Retina (tissue), 1 donor: ENCODE measurements at regions not wholly inside any gene's neighbourhood (a gene's known extent, or its start where the extent isn't known, plus 50 kb on each side); places are given as distances from the start of the nearest gene placed in this dataset.

Source experiments
- DNase-seq: peaks from one replicate; pipeline ENCODE4 v3.0.0-alpha.2; 2016

DNA sequence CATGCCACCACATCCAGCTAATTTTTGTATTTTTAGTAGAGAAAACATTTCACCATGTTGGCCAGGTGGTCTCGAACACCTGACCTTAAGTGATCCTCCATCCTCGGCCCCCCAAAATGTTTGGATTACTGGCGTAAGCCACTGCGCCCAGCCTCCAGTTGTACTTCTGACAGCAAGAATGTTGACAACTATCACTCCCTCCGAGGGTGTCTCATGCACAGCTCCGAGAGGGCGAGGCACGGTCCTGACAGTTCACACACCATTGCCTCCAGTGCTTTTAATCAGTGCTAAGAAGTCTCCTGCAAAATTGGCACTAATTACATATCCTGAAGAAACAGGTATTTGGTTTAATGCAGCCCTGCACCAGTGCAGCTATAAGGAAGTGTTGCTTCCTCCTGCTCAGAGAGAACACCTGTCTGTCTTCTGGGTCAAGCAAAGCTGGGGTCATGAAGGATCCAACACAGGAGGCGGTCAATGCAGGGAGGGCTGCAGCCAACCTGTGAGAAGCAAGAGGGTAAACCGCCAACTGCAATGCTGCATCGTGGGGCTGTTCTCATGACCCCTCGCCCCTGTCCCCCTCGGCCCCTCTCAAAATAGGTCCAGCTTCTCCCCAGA, 184.0 kb downstream of the MED10 start:
- DNase-seq = no peak

DNA sequence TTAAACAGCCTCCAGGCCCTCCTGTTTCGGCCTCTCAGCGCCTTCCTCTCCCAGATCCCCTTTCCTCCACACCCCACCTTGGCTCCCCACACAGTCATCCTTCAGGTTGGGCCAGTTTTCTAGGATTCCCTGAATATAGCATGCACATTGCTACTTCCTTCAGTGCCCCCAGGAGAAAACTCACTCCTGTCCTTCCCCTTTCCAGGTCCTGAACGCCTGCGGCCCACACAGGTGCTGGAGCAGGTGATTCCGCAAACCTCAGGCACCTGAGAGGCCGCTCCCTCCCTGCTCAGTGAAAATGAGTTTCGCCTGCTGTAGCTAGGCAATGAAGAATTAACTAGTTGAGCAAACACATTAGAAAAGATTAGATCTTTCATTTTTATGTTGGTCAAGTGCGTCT, 185.0 kb downstream of the MED10 start:
- no peak for DNase-seq

DNA sequence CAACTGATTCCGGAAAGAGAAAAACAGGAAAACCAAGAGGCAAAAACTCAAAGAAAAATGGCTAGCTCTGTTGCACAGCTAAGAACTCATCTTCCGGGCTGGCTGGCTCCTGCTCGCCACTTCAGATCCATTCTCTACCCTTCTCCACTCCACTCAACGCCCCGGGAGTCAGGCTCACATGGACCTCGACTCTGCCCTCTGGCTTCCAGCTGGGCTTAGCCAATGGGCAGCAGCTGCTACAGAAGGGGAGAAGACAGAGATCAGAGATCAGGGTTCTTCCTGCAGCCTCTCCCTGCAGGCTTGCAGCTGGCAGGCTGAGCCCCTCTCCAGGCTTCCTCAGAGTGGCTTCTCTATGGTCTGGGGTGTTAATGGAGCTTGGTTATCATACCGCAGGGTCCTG, 187.5 kb downstream of the MED10 start:
- DNase-seq = no peak

DNA sequence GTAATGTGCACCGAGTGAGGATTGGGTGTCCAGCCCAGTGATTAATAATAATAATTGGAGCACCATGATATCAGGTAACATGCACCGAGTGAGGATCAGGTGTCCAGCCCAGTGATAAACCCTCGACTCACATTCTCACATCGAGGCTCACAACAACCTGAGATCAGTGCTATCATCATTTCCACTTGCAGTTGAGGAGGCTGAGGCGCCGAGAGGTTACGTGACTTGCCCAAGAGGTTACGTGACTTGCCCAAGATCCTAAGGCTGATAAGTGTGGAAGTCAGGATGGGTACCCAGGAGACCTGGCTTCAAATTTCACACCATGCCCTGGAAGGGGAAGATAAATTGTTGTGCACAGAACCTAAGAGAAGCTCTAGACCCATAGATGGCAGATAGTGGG, 189.4 kb downstream of the MED10 start:
- no peak for DNase-seq

DNA sequence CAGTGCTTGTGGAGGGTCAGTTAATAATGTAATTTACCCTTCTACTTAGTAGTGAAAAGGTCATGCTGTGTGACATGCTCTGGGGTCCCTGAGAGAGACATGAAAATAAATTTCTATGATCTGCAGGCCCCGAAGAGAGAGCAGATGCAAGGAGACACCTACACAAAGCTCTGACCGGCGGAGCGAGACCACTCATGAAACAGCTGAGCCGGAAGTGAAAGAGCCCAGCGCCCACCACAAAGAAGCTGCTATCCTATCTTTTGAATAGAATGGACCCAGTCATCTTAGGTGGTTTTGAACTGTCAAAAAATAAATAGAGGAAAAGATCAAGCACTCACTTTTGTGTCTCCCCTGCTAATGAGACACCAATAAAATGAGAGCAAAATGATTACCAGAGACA, 190.0 kb downstream of the MED10 start:
- DNase-seq = no peak

DNA sequence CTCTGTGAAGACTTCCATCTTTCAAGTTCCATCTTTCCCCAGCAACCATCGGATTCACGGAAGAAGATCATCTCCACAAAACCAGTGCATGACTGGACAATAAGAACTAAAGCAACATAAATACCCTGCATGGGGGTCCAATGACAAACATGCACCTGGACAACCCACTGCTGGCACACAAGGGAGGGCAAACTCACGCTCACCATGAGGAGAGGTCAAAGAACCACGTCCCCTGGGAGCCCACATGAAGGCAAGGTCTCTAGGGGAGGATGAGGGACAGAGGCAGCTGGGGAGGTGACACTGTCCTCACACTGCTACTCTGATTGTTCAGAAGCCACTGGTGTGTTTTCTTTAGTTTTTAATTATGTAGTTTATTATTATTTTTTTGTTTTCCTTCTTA, 190.8 kb downstream of the MED10 start:
- DNase-seq = no peak

DNA sequence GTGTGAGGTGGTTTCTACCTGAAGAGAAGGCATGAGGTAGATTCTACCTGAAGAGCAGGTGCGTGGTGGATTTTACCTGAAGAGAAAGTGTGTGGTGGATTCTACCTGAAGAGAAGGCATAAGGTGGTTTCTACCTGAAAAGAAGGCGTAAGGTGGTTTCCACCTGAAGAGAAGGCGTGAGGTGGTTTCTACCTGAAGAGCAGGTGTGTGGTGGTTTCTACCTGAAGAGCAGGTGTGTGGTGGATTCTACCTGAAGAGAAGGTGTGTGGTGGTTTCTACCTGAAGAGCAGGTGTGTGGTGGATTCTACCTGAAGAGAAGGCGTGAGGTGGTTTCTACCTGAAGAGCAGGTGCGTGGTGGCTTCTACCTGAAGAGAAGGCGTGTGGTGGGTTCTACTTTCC, 192.8 kb downstream of the MED10 start:
- DNase-seq = no peak

DNA sequence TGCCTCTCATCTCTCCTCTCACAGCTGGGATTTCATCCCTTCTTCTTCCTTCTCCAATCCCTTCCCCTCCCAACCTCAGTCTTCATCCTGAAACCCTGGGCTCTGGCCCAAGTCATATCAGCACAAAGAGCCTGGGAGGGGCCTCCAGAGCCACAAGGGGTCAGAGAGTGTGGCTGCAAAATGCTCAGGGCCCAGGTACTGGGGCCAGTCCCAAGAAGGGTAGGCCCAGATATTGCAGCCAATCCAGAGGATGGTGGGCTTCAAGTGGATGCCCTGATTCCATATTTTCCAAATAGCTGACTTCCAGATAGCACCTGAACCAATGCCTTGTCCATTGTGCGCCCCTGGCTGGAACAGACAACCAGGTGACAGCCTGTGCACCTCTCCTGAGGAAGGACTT, 193.9 kb downstream of the MED10 start:
- no peak for DNase-seq

DNA sequence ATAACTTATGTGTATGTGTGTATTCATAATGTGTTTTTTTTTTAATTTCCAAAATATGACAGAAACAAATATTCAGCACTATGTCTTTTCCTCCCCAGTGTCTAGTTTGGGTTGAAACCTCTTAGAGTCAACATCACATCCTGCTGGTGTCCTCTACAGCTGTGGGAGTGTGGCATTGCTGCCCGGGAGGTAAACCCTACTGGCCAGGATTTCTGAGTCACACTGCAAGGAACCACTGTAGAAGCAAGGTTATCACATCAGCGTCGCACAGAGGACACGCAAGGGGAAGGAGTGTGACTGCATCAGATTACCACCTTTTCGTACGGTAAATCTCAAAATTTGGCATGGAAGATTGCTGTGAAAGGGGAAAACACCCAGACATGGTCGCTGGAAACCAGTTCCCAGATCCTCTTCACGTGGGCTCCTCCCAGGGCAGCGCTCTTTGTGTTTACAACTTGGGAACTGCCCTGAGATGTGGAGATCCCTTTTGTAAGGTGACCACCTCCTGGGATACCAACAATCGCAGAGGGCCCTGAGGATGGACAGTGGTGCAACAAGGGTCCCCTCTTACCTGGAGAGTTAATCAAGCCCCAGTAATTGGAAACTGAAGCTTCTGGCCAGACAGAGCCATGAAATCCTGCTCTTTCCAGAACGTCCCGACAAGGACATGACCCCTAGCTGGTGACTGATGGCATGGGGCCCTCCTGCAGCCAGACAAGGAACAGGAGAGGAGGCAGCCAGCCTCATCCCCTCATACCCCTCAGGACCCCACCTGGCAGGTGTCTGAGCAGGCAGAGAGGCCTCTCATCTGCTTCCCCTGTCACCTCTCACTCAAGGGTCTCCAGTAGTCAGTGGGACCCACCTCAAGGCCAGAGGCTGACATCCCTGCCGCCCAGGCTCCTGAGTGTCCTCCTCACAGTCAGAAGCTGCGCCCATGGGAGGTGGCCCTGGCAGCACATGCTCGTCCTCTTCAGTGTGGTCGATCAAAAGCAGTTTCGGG, 194.7 kb downstream of the MED10 start:
- no peak for DNase-seq

DNA sequence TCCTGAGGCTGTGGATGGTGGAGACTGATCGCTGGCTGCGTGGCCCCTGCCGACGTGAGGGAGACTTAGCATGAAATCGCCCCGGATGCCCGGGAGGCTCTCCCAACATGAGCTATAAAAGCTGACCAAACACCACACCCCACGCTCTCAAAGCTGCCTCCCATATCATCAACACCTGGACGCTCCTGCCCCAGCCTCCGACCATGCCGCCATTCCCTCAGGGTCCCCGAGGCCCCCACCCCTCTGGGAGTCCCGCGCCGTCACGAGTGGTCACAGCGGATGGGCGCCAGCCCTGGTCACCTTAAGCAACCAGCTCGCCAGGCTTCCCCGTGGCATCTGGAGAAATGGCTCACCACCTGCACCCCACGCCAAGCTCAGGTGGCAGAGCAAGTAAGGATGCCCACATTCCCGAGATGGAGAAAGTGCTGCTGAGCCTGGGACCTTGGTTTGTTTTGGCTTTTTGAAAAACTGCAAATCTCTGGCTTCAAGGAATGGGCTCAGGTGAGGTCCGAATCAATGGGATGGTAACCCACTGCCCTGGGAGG, 196.0 kb downstream of the MED10 start:
- no peak for DNase-seq

DNA sequence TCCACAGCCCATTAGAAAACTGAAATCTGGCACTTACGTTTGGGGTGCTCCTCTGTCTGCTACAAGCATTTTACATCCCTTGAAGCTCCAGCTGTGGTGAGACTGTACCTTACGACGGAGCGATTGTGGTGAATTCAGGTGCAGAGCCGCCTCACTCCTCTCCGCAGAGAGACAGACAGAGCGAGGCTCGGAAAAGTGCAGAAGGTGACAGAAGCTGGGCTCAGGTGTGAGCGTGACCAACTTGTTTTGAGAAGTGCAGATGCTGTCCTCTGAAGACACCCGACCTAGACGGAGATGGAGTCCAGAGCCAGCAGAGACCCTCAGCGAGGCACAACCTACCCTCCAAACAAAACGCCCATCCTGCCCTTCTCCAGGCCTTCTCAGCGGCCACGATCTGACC, 196.5 kb downstream of the MED10 start:
- no peak for DNase-seq

DNA sequence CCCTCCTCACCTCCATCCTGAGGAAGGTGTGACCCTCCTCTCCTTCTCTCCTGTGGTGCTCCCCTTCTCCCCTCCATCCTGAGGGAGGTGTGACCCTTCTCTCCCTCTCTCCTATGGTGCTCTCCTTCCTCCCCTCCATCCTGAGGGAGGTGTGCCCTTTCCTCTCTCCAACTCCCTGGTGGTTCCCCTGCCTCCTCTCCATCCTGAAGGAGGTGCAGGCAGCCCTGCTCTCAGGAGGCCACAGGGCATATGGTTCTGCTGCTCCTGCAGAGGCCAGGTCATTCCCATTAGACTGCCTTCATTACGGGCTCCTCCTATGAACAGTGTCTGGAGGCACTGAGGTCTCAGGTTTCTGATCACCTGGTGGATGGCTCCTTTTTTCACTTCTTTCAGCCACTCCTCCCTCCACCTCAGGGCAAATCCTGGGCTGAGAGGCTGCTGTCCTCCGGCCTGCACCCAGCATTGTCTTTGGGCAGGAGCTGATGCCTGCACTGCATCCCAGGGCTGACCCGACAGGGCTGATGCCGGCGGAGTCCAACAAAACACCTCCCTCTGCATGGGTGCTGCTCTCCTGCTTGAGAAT, 197.1 kb downstream of the MED10 start:
- no peak for DNase-seq

DNA sequence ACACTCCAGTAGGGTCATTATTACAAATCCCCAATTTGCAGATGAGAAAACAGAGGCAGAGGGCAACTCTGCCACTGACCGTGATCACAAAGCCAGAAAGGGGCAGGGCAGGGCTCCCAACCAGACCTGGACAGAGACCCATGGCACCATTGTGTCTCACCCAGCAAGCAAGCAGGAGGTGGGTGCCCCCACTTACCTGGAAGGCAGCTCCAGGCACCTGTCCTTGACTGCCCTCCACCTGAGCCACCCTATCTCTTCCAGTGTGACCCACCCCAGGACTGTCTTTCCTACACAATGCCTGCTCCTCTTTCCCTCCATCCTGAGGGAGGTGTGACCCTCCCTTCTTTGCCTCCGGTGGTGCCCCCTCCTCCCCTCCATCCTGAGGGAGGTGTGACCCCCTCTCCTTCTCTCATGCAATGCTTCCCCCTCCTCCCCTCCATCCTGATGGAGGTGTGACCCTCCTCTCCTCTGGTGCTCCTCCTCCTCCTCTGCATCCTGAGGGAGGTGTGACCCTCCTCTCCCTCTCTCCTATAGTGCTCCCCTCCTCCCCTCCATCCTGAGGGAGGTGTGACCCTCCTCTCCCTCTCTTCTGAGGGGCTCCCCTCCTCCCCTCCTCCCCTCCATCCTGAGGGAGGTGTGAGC, 198.0 kb downstream of the MED10 start:
- DNase-seq = no peak

DNA sequence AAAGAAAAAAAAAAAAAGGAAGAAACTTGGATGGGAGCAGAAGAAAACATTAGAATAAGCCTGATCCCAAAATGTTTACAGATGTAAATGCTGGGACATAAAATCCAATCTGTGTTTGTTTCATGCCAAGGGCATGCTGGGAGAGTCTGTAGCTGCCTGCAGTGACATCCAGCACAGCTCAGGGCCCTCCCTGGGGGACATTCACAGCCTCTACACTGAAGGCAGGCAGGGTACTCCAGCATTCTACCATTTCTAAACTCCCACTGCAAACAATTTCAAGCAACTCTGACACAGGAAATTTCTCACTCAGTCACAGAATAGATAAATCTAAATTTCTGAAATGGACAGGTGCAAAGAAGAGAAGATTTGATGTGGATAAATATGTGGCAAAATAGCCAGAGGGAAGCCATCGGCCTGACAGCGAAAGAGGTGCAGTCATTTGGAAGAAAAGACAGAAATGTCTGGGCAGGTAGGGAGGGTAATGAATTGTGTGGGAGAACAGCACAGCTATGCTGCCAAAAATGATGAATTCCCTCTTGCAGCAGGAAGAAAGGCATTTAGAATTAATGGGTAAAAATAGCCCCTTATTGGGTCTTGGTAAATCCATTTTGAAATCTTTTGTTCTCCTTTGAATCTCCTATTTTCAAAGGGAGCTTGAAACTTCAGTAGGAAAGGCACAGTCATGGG, 199.4 kb downstream of the MED10 start:
- DNase-seq = no peak

DNA sequence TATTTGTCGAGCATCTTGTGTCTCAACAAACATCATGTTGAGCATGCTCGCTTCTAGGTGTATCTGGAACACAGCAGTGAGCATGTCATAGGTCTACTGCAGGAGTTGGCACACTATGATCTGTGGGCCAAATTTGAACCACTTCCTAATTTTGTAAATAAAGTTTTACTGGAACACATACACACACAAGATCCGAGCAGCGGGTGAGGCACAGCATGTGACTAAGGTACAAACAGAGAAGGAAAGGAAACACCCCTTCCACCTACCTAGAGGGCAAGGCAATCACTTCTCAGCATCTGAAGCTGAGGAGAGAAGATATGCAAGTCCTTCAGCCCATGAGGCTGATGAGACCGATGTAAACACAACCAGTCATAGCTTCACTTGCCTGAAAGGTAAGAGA, 200.4 kb downstream of the MED10 start:
- DNase-seq = no peak

DNA sequence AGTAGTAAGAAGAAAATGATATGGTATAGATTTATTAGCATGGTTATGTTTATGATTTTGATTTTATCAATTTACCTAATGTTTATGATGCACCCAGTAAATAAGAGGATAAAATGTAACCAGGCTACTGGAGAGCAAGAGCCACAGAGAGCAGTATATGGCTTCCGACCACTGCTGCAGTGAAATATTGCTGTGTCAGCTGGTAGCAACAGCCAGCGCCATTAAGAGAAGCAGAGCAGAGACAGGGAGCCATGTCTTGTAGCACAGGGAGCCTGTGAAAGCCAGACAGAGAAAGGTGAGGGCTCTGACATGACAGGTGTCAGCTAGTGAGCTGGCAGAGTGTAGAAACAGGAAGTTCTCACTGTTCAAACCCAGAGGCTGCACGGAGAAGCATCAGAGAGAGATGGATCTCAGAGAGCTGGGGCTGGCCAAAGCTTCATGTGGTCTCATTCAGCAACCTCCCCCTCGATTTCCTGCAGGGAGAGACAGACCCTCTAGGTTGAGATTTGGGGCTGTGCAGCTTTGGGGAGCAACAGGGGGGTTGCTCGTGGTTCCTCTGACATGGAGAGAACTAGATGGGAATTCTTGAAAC, 202.1 kb downstream of the MED10 start:
- DNase-seq = no peak

DNA sequence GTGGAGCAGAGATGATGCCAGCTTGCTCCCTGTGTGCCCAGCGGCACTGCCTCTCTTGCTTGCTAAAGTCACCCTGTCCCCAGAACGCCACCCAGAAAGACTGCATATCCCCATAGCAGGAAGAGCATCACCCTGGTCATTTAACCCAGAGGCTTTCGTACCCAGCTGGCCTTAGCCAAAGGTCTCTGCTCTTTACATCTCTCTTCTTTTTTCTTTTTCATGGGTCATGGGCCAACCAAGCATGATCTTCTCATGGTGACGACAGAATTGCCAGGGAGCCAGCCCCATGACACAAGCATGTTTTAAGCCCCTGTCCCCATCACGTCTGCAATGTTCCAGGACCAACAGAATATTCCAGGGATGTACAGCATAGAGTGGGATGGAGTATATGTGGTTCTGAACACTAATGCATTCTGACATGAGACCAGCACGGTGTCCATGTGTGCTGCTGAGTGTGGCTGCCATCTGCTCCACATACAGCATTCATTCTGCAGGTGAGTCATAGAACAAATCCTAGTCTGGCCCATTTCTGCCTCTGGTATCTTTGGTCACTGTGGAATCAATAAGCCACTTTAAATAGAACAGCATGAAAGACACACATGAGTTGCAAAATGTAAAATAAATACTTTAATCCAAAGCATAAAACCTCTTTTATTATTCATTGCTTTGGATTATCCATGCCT, 203.0 kb downstream of the MED10 start:
- DNase-seq = no peak

DNA sequence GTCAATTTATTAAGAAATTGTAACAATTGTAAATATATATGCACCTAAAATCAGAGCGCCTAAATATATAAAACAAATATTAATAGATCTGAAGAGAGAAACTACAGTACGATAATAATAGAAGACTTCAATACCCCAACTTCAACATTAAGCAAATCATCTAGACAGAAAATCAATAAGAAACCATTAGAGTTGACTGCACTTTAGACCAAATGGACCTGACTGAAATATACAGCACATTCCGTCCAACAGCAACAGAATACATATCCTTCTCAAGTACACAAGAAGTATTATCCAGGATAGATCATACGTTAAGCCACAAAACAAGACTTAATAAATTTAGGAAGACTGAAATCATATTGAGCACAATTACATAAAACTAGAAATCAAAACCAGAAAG, 208.7 kb downstream of the MED10 start:
- DNase-seq = no peak

DNA sequence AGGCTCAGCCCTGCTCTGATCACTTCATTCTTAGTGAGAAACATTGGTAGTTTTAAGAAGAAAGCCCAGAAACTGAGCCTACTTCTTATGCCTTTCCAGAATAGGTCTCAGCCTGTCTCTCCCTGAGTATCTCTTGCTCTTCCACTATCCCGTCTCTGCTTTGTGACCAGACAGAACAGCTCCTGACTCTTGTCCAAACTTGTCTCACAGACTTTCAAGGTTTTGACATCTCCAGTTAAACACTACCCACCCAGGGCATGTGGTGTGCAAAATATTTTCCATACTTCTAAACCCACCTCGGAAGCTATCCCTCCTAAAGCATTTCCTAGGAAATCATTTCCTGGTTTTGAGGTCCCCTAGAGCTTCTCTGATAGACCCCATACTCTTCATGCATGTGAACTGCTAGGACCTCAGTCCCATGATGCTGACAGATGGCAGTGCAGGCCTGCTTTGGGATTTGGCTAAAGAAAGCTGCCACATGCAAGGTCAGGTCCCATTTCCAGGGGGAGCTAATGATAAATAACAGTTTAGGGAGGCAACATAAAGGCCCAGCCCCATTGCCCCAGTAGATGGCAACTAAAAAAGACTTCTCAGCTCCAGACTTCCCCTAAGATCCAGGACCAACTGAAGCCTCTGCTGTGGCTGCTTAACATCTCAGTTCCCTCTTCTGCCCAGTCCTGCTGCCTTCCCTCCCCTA, 211.5 kb downstream of the MED10 start:
- DNase-seq = no peak

DNA sequence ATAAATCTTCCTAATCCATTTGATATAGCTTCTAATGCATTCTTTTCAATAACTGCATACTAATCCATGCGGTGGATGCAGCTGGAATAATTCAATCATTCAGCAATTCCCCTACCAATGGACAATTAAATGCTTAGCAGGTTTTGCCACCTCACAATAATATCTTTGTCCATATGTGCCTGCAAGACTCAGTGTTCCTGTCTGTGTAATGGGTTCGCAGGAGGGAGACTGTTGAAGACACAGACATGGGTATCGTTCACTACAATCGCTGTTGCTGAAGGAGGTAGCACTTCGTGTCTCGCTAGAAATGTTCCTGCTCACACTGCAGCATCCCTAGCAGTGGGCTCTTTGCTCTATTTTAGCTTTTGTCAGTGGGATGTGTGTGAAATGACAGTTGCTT, 214.4 kb downstream of the MED10 start:
- DNase-seq = no peak

DNA sequence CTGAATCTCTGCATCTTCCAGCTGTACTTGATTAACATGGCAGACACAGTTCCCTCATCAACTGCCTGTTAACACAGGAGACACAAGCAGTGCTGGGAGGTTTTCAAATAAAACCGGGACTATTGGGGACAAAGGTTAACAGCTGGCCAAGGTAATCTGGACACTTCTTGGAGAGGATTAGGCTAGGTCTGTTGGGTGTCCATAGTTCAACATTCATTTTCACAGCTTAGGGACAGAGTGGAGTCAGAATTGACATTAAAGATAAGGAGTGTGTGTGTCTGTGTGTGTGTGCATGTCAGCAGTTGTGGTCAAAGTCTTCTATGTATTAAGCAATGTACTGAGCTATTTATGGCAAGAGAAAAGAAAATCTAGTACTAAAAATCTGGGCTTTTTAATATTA, 216.2 kb downstream of the MED10 start:
- no peak for DNase-seq
